ENCODE measurements at regions not wholly inside any gene's neighbourhood (a gene's known extent, or its start where the extent isn't known, plus 50 kb on each side); places are given as distances from the start of the nearest gene placed in this dataset.

GRCh38 chr7:118671149-118671548 lies 446.6 kb downstream of the ANKRD7 start:
- Histone ChIP-seq H3K9me3 (ENCODE audit: control insufficient read depth, low read length) (no peaks in the 10 kb centered on the region), H3K36me3 (ENCODE audit: control insufficient read depth, insufficient read depth, low read length) (no peaks in the 10 kb centered on the region), H3K27ac (ENCODE audit: low read depth, low read length, severe bottlenecking) (no peak overlapping the region), H3K4me3 (ENCODE audit: extremely low read depth, insufficient read depth, low read length, poor library complexity, severe bottlenecking) (no peak overlapping the region), H3K4me1 (ENCODE audit: control insufficient read depth, insufficient read depth, low read length, poor library complexity, severe bottlenecking) (no peaks in the 10 kb centered on the region)
- 100% methylated on average over 1 of the region's 4 CpGs; no CpG with 5 or more reads in 1 of the 2 experiments for WGBS, 2 experiments (ENCODE audit: insufficient coverage in 2 of 2)

DNA sequence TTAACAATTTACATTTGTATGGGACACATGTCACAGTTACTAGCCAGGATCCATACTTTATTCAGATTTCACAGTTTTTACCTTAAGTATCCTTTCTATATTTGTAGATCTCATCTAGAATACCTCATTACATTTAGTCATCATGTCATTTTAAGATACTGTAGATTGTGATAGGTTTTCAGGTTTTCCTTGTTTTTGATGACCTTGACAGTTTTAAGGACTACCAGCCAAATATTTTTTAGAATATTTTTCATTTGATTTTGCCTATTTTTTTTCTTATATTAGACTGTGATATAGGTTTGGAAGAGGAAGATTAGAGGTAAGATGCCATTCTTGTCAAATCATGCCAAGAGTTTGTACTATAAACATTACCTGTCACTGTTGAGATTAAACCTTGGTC lies 460.3 kb downstream of the ANKRD7 start:
- Histone ChIP-seq H3K27ac (ENCODE audit: low read depth, low read length, severe bottlenecking) (no peak overlapping the region), H3K4me3 (ENCODE audit: extremely low read depth, insufficient read depth, low read length, poor library complexity, severe bottlenecking) (no peak overlapping the region), H3K9me3 (ENCODE audit: control insufficient read depth, low read length) (no peaks in the 10 kb centered on the region), H3K4me1 (ENCODE audit: control insufficient read depth, insufficient read depth, low read length, poor library complexity, severe bottlenecking) (no peaks in the 10 kb centered on the region), H3K36me3 (ENCODE audit: control insufficient read depth, insufficient read depth, low read length) (no peaks in the 10 kb centered on the region)

DNA sequence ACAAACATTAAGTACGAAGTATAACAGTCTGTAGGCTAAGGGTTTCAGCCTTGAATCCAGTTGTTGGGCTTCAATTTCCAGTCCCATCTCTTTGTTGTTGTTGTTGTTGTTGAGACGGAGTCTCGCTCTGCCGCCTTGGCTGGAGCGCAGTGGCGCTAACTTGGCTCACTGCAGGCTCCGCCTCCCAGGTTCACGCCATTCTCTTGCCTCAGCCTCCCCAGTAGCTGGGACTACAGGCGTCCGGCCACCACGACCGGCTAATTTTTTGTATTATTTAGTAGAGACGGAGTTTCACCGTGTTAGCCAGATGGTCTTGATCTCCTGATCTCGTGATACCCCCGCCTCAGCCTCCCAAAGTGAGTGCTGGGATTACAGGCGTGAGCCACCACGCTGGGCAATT lies 464.9 kb downstream of the ANKRD7 start:
- Histone ChIP-seq H3K4me3 (ENCODE audit: extremely low read depth, insufficient read depth, low read length, poor library complexity, severe bottlenecking) (no peak overlapping the region), H3K36me3 (ENCODE audit: control insufficient read depth, insufficient read depth, low read length) (no peaks in the 10 kb centered on the region), H3K4me1 (ENCODE audit: control insufficient read depth, insufficient read depth, low read length, poor library complexity, severe bottlenecking) (no peaks in the 10 kb centered on the region), H3K9me3 (ENCODE audit: control insufficient read depth, low read length) (no peaks in the 10 kb centered on the region), H3K27ac (ENCODE audit: low read depth, low read length, severe bottlenecking) (no peak overlapping the region)
- WGBS, 2 experiments (ENCODE audit: insufficient coverage in 2 of 2): 93 to 98% methylated on average over 10 to 13 of the region's 18 CpGs

DNA sequence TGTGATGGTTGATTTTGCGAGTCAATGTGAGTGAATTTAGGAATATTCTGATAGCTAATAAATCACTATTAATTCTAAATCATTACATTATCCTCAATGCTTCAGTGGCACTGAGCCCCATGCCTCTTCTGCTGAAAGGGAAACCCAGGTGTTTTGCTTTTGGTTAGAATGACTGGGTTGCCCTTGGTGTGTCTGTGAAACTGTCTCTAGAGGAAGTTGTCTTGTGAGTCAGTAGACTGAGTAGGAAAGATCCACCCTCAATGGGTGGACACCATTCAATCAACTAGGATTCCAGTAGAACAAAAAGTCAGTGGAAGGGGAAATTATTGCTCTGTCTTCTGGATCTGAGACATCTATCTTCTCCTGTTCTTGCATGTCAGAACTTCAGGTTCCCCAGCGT lies 472.4 kb downstream of the ANKRD7 start:
- Histone ChIP-seq H3K36me3 (ENCODE audit: control insufficient read depth, insufficient read depth, low read length) (no peaks in the 10 kb centered on the region), H3K9me3 (ENCODE audit: control insufficient read depth, low read length) (no peaks in the 10 kb centered on the region), H3K4me1 (ENCODE audit: control insufficient read depth, insufficient read depth, low read length, poor library complexity, severe bottlenecking) (no peaks in the 10 kb centered on the region), H3K27ac (ENCODE audit: low read depth, low read length, severe bottlenecking) (no peak overlapping the region), H3K4me3 (ENCODE audit: extremely low read depth, insufficient read depth, low read length, poor library complexity, severe bottlenecking) (no peak overlapping the region)
- 100% methylated on average over 1 of the region's 2 CpGs for WGBS, 2 experiments (ENCODE audit: insufficient coverage in 2 of 2)

DNA sequence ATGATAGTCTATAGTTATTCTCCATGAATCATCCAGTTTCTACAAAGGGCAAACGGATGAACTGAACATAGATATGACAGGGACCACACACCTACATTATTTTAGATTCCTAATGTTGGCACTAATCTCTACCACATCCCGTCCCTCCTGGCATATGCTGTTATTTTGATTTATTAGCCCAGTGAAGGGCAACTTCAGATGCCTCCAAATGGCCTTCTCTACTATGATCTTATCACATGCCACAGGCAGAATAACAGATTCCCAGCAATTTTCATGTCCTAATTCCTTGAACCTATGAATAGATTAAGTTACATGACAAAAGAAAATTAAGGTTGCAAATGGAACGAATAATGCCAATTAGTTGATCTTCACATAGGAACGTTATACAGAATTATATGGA lies 474.7 kb downstream of the ANKRD7 start:
- Histone ChIP-seq H3K4me1 (ENCODE audit: control insufficient read depth, insufficient read depth, low read length, poor library complexity, severe bottlenecking) (no peaks in the 10 kb centered on the region), H3K36me3 (ENCODE audit: control insufficient read depth, insufficient read depth, low read length) (no peaks in the 10 kb centered on the region), H3K4me3 (ENCODE audit: extremely low read depth, insufficient read depth, low read length, poor library complexity, severe bottlenecking) (no peak overlapping the region), H3K27ac (ENCODE audit: low read depth, low read length, severe bottlenecking) (no peak overlapping the region), H3K9me3 (ENCODE audit: control insufficient read depth, low read length) (no peaks in the 10 kb centered on the region)
- 92 to 100% methylated on average over 2 of the region's 4 CpGs for WGBS, 2 experiments (ENCODE audit: insufficient coverage in 2 of 2)

DNA sequence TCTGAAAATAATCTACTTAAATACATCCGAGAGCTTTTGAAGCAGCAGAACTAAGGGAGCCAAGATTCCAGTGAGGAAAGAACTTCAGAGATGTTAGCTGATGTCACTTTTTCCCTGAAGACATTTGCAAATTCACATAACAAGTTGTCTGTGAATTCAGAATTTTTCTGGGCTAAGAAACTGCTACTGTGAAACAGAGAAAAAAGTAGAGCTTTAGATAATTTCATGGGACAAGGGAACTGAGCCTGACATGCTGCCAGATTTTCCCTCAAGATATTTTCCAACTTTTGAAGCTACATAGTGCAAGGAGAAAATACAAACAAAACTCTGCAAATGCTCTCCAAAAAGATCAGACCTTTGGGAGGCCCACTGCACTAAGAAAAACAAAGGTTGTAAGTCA lies 484.2 kb downstream of the ANKRD7 start:
- Histone ChIP-seq H3K9me3 (ENCODE audit: control insufficient read depth, low read length) (no peaks in the 10 kb centered on the region), H3K27ac (ENCODE audit: low read depth, low read length, severe bottlenecking) (no peak overlapping the region), H3K4me3 (ENCODE audit: extremely low read depth, insufficient read depth, low read length, poor library complexity, severe bottlenecking) (no peak overlapping the region), H3K36me3 (ENCODE audit: control insufficient read depth, insufficient read depth, low read length) (no peaks in the 10 kb centered on the region), H3K4me1 (ENCODE audit: control insufficient read depth, insufficient read depth, low read length, poor library complexity, severe bottlenecking) (no peaks in the 10 kb centered on the region)
- WGBS, 2 experiments (ENCODE audit: insufficient coverage in 2 of 2): 100% methylated on average over 1 of the region's 1 CpG

GRCh38 chr7:118711688-118712087 lies 487.2 kb downstream of the ANKRD7 start:
- no peaks in the 10 kb centered on the region for H3K9me3 ChIP-seq (ENCODE audit: control insufficient read depth, low read length)
- no peak overlapping the region for H3K27ac ChIP-seq (ENCODE audit: low read depth, low read length, severe bottlenecking)
- no peak overlapping the region for H3K4me3 ChIP-seq (ENCODE audit: extremely low read depth, insufficient read depth, low read length, poor library complexity, severe bottlenecking)
- H3K4me1 ChIP-seq (ENCODE audit: control insufficient read depth, insufficient read depth, low read length, poor library complexity, severe bottlenecking): no peaks in the 10 kb centered on the region
- H3K36me3 ChIP-seq (ENCODE audit: control insufficient read depth, insufficient read depth, low read length): no peaks in the 10 kb centered on the region

DNA sequence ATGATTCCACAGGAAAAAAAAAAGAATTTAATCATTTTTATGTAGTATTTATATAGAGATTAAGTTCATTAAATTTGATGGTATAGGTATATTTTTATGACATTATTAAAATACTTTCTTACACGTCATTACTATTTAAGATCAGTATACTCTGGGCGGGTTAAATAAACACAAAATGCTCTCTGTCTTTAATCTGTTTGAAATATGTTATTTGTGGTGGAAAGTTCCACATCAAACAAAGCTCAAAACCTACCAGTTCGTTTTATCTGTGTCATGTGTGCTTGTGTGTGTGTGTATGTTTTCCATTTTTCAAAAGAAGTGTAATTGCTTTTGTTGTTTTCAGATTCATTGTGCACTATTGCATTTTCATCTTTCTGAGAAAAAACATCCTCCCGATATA lies 488.5 kb downstream of the ANKRD7 start:
- H3K4me3 ChIP-seq (ENCODE audit: extremely low read depth, insufficient read depth, low read length, poor library complexity, severe bottlenecking): no peak overlapping the region
- H3K27ac ChIP-seq (ENCODE audit: low read depth, low read length, severe bottlenecking): no peak overlapping the region
- WGBS, 2 experiments (ENCODE audit: insufficient coverage in 2 of 2): no CpG with 5 or more reads among the region's 4 CpGs
- H3K9me3 ChIP-seq (ENCODE audit: control insufficient read depth, low read length): no peaks in the 10 kb centered on the region
- H3K36me3 ChIP-seq (ENCODE audit: control insufficient read depth, insufficient read depth, low read length): no peaks in the 10 kb centered on the region
- no peaks in the 10 kb centered on the region for H3K4me1 ChIP-seq (ENCODE audit: control insufficient read depth, insufficient read depth, low read length, poor library complexity, severe bottlenecking)

- WGBS, 2 experiments (ENCODE audit: insufficient coverage in 2 of 2): no CpG with 5 or more reads among the region's 4 CpGs
- no peak overlapping the region for H3K4me3 ChIP-seq (ENCODE audit: extremely low read depth, insufficient read depth, low read length, poor library complexity, severe bottlenecking)
Observed at GRCh38 chr7:118720632-118721031, 496.1 kb downstream of the ANKRD7 start.

DNA sequence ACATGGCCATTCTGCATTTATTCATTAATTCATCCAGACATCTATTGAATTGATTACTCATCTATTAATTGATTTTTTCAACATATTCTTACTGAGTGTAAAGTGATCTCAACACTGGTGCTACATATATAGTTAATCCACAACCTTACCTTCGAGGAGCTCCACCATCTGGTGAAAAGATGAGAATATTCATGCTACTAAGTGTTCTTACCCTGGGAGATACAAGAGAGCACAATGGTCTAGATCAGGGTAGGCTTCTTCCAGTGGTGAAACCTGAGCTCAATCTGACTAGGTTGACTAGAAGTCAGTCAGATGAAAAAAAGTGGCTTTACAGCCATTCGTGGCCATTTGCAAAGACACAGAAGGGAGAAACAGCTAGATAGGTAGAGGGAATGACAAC lies 507.4 kb downstream of the ANKRD7 start:
- Histone ChIP-seq H3K27ac (ENCODE audit: low read depth, low read length, severe bottlenecking) (no peak overlapping the region), H3K4me1 (ENCODE audit: control insufficient read depth, insufficient read depth, low read length, poor library complexity, severe bottlenecking) (no peaks in the 10 kb centered on the region), H3K9me3 (ENCODE audit: control insufficient read depth, low read length) (no peaks in the 10 kb centered on the region), H3K4me3 (ENCODE audit: extremely low read depth, insufficient read depth, low read length, poor library complexity, severe bottlenecking) (no peak overlapping the region), H3K36me3 (ENCODE audit: control insufficient read depth, insufficient read depth, low read length) (no peaks in the 10 kb centered on the region)
- 29 to 45% methylated on average over 1 of the region's 2 CpGs for WGBS, 2 experiments (ENCODE audit: insufficient coverage in 2 of 2)

More at GRCh38 chr7:118720632-118721031, 496.1 kb downstream of the ANKRD7 start:
- H3K27ac ChIP-seq (ENCODE audit: low read depth, low read length, severe bottlenecking): no peak overlapping the region
- H3K4me1 ChIP-seq (ENCODE audit: control insufficient read depth, insufficient read depth, low read length, poor library complexity, severe bottlenecking): no peaks in the 10 kb centered on the region
- H3K9me3 ChIP-seq (ENCODE audit: control insufficient read depth, low read length): no peaks in the 10 kb centered on the region
- H3K36me3 ChIP-seq (ENCODE audit: control insufficient read depth, insufficient read depth, low read length): no peaks in the 10 kb centered on the region

DNA sequence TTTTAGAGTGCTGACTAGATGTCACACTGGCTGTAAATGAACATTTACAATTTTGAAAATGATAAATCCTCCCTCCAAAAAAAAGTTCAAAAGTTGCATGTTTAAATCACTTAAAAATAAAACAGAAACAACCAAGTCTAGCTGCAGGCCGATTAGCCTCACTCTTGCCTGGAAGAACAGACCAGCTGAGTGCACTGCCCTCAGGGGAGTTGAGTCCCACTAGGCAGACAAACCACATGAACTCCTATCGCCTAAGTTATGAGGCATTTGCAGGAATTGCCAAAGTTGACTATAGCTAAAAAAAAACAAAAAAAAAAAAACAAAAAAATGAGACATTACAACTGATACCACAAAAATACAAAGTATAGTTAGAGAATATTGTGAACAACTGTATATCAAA lies 510.0 kb downstream of the ANKRD7 start:
- WGBS, 2 experiments (ENCODE audit: insufficient coverage in 2 of 2): 70 to 84% methylated on average over 1 to 2 of the region's 2 CpGs
- Histone ChIP-seq H3K4me3 (ENCODE audit: extremely low read depth, insufficient read depth, low read length, poor library complexity, severe bottlenecking) (no peak overlapping the region), H3K36me3 (ENCODE audit: control insufficient read depth, insufficient read depth, low read length) (no peaks in the 10 kb centered on the region), H3K9me3 (ENCODE audit: control insufficient read depth, low read length) (no peaks in the 10 kb centered on the region), H3K27ac (ENCODE audit: low read depth, low read length, severe bottlenecking) (no peak overlapping the region), H3K4me1 (ENCODE audit: control insufficient read depth, insufficient read depth, low read length, poor library complexity, severe bottlenecking) (no peaks in the 10 kb centered on the region)

DNA sequence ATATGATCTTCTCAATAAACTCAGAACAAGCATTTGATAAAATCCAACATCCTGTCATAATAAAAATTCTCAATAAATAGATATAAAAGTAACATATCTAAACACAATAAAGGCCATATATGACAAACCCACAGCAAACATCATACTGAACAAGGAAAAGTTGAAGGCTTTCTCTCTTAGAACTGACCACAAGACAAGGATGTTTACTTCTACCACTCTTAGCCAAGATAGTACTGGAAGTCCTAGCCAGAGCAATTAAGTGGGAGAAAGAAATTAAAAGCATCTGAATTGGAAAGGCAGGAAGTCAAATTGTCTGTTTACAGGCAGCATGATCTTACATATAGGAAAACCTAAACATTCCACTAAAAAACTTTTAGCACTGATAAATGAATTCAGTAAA lies 510.9 kb downstream of the ANKRD7 start:
- Histone ChIP-seq H3K4me3 (ENCODE audit: extremely low read depth, insufficient read depth, low read length, poor library complexity, severe bottlenecking) (no peak overlapping the region), H3K36me3 (ENCODE audit: control insufficient read depth, insufficient read depth, low read length) (no peaks in the 10 kb centered on the region), H3K4me1 (ENCODE audit: control insufficient read depth, insufficient read depth, low read length, poor library complexity, severe bottlenecking) (no peaks in the 10 kb centered on the region), H3K9me3 (ENCODE audit: control insufficient read depth, low read length) (no peaks in the 10 kb centered on the region), H3K27ac (ENCODE audit: low read depth, low read length, severe bottlenecking) (no peak overlapping the region)

All from mesodermal cell (in vitro differentiated cells).